Glutamatergic neuron (in vitro differentiated cells): ENCODE measurements at regions not wholly inside any gene's neighbourhood (a gene's known extent, or its start where the extent isn't known, plus 50 kb on each side); places are given as distances from the start of the nearest gene placed in this dataset.
A peak's percentile ranks its signal among the peaks of the same experiment; 100 is the strongest.

Experiments used
- DNase-seq: peaks from one replicate; pipeline ENCODE4 v3.0.0; 2022
- H3K27ac Mint-ChIP-seq: one replicate; pipeline ENCODE4 v1.8.0; 2020; ENCODE audit warnings: mild to moderate bottlenecking, mixed read lengths, inconsistent platforms; ENCODE audit not compliant: unreplicated experiment
- H3K27me3 Mint-ChIP-seq: one replicate; pipeline ENCODE4 v1.8.0; 2020; ENCODE audit warnings: mild to moderate bottlenecking, moderate library complexity, mixed read lengths, inconsistent platforms; ENCODE audit not compliant: unreplicated experiment
- H3K36me3 Mint-ChIP-seq: one replicate; pipeline ENCODE4 v1.8.0; 2020; ENCODE audit warnings: mild to moderate bottlenecking, mixed read lengths, inconsistent platforms; ENCODE audit not compliant: unreplicated experiment
- H3K4me1 Mint-ChIP-seq: one replicate; pipeline ENCODE4 v1.8.0; 2020; ENCODE audit warnings: mild to moderate bottlenecking, low read depth, mixed read lengths, inconsistent platforms; ENCODE audit not compliant: unreplicated experiment
- H3K4me3 Mint-ChIP-seq: one replicate; pipeline ENCODE4 v1.8.0; 2020; ENCODE audit warnings: mild to moderate bottlenecking, mixed read lengths, inconsistent platforms; ENCODE audit not compliant: unreplicated experiment
- H3K9me3 Mint-ChIP-seq: one replicate; pipeline ENCODE4 v1.8.0; 2020; ENCODE audit warnings: mild to moderate bottlenecking, moderate library complexity, mixed read lengths, inconsistent platforms; ENCODE audit not compliant: unreplicated experiment
- TF ChIP-seq, protein P1 (sequence below): fragments of 200-600 bp; sonication (generic); IDR thresholded peaks from one replicate; pipeline ENCODE4 v1.5.0; 2021; ENCODE audit not compliant: partially characterized antibody, unreplicated experiment

DNA sequence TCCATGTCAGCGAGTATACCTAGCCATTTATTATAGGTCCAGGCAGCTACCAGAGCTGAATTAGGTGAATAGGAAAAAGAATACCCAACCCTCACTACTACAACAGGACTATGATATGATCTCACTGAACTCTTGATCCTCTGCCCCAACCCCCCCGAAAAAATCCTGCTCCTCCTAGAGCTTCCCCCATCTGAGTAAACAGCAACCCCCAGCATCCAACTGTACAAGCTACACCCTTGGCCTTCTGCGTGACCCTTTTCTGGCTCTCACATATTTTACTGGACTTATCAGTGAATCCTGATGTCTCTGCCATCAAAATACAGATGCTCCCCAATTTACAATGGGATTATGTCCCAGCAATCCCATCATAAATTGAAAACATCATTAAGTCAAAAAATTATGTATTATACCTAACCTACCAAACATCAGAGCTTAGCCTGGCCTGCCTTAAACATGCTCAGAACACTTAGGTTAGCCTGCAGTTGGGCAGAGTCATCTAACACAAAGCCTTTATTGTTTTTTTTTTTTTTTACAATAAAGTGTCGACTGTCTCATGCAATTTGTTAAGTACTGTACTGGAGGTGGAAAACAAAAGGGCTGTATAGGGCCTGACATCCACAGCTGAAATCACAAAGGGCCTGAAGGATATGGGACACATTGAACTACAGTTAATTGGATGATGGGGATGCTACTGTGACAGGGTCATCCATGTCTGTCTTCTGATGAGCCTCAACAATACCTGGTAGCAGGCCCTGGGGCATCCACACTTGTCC lies 128.9 kb upstream of the ERCC6L2 start:
- Mint-ChIP-seq H3K4me3 (no peak overlapping the region), H3K36me3 (no peaks in the 10 kb centered on the region), H3K27me3 (peaks cover 2% of the 10 kb centered on the region), H3K27ac (no peak overlapping the region), H3K4me1 (peaks cover 4% of the 10 kb centered on the region), H3K9me3 (peaks cover 2% of the 10 kb centered on the region)
- DNase-seq, result no peak
- TF ChIP-seq, protein P1, sequence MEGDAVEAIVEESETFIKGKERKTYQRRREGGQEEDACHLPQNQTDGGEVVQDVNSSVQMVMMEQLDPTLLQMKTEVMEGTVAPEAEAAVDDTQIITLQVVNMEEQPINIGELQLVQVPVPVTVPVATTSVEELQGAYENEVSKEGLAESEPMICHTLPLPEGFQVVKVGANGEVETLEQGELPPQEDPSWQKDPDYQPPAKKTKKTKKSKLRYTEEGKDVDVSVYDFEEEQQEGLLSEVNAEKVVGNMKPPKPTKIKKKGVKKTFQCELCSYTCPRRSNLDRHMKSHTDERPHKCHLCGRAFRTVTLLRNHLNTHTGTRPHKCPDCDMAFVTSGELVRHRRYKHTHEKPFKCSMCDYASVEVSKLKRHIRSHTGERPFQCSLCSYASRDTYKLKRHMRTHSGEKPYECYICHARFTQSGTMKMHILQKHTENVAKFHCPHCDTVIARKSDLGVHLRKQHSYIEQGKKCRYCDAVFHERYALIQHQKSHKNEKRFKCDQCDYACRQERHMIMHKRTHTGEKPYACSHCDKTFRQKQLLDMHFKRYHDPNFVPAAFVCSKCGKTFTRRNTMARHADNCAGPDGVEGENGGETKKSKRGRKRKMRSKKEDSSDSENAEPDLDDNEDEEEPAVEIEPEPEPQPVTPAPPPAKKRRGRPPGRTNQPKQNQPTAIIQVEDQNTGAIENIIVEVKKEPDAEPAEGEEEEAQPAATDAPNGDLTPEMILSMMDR, result no peak

DNA sequence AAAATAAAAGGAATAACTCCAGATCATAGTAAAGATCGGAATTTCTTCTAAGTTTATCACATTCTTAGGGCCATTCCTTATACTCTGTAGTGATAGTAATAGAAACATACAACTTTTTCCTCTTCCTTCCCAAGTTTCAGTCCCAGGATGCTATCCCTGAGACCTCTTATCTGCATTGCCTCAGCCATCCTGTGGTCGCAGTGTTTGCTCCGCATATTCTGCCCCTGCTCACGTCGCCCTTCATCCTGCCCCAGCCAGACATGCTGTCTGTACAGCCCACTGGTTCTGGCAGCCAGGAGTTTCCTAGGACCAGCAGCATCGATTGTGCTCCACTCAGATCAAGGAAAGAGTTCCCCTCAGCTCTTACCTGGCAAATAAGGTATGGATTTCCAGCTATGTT lies 132.7 kb upstream of the ERCC6L2 start:
- Mint-ChIP-seq H3K27ac (peak overlapping the region; percentile 31), H3K36me3 (no peaks in the 10 kb centered on the region), H3K4me3 (no peak overlapping the region), H3K9me3 (peaks cover 2% of the 10 kb centered on the region), H3K4me1 (peaks cover 3% of the 10 kb centered on the region), H3K27me3 (peaks cover under 1% of the 10 kb centered on the region)
- TF ChIP-seq, protein P1, result no peak
- no peak for DNase-seq

DNA sequence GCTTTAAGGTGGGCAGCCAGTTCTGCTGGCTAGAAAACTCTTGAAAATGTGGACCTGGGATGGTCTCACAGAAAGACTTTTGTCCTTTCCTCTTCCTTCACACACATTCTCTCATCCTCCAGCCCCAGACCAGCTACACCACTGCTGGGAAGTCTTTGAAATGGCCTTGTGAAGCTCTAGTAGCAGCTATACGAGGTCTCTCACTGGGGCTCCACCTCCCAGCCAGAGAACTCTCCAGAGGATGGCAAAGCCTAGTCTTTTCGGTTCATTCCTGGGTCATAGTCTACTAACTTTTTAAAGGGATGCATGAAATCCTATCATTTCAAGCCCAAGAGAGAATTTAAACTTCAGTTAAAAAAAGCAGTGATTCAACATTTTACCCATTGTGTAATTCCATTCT lies 133.9 kb upstream of the ERCC6L2 start:
- Mint-ChIP-seq H3K36me3 (no peaks in the 10 kb centered on the region), H3K4me1 (peaks cover 5% of the 10 kb centered on the region), H3K9me3 (peaks cover 2% of the 10 kb centered on the region), H3K27me3 (peaks cover 3% of the 10 kb centered on the region), H3K4me3 (no peak overlapping the region), H3K27ac (no peak overlapping the region)
- no peak for DNase-seq
- TF ChIP-seq, protein P1, result no peak

DNA sequence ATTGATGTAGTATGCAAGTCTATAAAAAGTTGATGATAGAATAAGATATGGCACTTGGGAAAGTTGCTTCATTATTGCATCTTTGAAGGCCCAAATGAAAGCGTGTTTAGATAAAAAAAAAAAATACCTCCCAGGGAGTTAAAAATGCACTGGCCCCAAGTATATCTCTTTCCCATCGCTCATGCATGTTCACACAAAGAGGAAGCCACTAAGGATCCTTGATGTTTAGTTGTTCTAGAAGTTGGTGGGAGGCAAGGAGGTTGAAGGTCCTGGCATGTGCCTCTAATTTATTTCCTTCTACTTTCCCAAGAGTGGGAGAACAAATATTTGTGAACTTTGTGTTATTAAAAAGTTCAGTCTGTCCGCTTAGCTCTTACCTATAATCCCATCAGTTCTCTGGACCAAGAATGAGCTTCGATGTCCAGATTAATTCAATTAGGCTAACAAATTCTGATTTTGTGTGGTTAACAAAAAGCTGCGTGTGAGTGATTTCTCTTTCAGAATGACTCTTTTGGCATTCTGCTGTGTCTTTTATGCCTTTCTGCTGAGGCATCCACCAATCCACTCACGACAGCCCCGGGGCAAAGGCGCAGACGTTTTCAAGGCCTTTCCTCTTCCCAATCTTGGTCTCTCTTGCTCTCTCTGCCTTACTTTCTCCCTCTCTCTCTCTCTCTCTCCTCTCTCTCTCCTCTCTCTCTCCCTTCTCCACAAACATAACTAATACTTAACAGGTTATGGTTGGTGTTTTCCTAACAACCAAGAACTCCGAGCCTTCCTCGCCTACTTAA lies 135.1 kb upstream of the ERCC6L2 start:
- Mint-ChIP-seq H3K9me3 (no peaks in the 10 kb centered on the region), H3K27ac (no peak overlapping the region), H3K4me1 (peaks cover 7% of the 10 kb centered on the region), H3K4me3 (no peak overlapping the region), H3K27me3 (peaks cover 3% of the 10 kb centered on the region), H3K36me3 (no peaks in the 10 kb centered on the region)
- no peak for DNase-seq
- TF ChIP-seq, protein P1, result no peak

DNA sequence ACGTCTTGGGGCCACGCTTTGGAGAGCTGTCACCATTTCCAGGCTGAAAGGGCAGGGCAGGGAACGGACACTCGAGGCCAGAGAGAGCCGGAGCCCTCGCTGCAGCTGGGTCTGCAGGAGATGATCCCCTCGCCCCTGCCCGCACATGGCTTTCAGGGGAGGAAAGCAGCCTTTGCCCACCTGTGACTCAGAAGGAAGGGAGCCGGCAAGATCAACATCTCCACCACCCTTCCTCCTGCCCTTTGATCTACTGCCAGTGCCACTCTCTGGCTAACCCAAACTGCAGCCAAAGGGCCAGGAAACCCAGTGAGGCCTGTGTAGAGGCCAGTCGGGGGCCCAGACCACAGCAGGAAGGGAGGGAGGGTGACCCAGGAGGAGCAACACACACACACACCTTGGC lies 137.1 kb upstream of the ERCC6L2 start:
- Mint-ChIP-seq H3K36me3 (no peaks in the 10 kb centered on the region), H3K4me3 (no peak overlapping the region), H3K4me1 (peaks cover 18% of the 10 kb centered on the region), H3K27me3 (peaks cover 3% of the 10 kb centered on the region), H3K27ac (peak overlapping the region; percentile 38), H3K9me3 (no peaks in the 10 kb centered on the region)
- TF ChIP-seq, protein P1, result no peak
- no peak for DNase-seq
